GM12872 (cell line): ENCODE measurements at regions not wholly inside any gene's neighbourhood (a gene's known extent, or its start where the extent isn't known, plus 50 kb on each side); places are given as distances from the start of the nearest gene placed in this dataset.

Experiments
- TF ChIP-seq, protein P1 (sequence below): IDR thresholded peaks from 3 replicates; pipeline ENCODE4 v1.5.1; 2011; ENCODE audit warnings: low read depth, mild to moderate bottlenecking, low read length, moderate library complexity; ENCODE audit not compliant: insufficient read depth

GRCh38 chr14:41230683-41231082 lies 376.0 kb upstream of the LRFN5 start:
- TF ChIP-seq, protein P1, sequence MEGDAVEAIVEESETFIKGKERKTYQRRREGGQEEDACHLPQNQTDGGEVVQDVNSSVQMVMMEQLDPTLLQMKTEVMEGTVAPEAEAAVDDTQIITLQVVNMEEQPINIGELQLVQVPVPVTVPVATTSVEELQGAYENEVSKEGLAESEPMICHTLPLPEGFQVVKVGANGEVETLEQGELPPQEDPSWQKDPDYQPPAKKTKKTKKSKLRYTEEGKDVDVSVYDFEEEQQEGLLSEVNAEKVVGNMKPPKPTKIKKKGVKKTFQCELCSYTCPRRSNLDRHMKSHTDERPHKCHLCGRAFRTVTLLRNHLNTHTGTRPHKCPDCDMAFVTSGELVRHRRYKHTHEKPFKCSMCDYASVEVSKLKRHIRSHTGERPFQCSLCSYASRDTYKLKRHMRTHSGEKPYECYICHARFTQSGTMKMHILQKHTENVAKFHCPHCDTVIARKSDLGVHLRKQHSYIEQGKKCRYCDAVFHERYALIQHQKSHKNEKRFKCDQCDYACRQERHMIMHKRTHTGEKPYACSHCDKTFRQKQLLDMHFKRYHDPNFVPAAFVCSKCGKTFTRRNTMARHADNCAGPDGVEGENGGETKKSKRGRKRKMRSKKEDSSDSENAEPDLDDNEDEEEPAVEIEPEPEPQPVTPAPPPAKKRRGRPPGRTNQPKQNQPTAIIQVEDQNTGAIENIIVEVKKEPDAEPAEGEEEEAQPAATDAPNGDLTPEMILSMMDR = no peak

- TF ChIP-seq, protein P1 = no peak
Observed at GRCh38 chr14:41229824-41230223, 376.9 kb upstream of the LRFN5 start.

DNA sequence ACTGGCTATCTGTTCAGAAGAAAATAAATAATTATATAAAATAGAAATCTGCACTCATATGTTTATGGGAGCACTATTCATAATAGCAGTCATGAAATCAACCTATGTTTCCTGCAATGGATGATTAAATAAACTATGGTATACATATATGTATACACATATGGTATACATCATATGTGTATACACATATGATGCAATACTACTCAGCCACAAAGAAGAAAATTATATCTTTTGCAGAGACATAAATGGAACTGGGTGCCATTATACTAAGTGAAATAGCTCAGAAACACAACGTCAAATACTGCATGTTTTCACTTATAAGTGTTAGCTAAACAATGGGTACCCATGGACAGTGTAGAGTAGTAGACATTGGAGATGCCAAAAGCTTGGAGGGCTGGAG lies 381.2 kb upstream of the LRFN5 start:
- TF ChIP-seq, protein P1 = no peak

- TF ChIP-seq, protein P1 = no peak
Observed at GRCh38 chr14:41222581-41222980, 384.1 kb upstream of the LRFN5 start.

DNA sequence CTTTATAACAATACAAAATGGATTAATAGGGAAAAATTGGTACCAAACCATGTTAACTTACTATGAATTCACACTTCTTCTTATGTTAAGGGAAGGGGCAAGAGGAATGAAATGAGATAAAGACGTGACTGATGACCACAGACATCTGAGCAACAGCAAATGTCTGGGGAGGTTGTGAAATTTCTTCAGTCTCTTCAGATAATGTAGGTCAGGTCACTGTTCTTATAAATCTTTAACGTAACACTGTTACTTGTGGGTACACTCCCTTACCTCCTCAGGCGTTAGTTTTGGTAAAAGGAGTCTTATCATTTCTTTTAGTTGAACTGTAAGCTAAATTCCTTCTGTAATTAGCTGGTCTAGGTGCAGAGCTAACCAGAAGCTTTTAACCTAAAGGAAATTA lies 405.0 kb upstream of the LRFN5 start:
- TF ChIP-seq, protein P1 = no peak

DNA sequence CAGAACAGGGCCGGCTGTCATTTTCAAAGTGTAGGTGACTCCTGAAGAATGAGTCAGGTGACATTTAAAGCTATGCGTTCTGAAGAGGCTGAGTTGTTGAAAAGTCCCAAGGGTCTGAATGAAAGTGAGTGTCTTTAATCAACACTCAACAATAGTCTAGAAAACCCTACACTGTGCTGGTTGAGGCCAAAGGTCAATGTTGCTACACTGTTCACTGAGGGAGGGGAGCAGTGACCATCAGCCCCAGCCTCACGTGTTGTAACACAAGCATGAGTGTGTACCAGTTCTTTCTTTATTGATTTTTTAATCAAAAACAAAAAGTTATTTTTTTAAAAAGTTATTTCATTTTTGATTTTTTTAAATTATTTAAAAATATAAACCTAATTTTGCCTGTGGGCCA lies 418.8 kb upstream of the LRFN5 start:
- TF ChIP-seq, protein P1 = no peak

DNA sequence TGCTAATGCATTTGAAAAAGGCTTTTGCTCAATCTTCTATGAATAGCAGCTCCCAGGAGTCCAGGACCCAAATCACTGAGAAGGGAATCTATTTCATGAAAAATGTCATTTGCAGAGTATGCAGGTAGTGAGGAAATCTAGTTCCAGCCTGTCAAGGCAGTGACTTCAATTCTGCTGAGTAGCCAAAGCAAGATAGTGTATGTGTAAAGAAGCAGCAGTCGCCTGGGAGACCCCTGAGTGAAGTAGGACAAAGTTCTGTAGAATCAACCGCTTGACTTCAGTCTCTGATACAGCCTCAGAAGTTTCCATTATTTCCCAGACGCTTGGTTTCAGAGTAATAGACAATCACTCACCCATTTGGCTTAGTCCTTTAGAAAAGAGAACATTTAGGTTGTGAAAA lies 435.6 kb upstream of the LRFN5 start:
- TF ChIP-seq, protein P1 = no peak

GRCh38 chr14:41167040-41167439 lies 439.6 kb upstream of the LRFN5 start:
- TF ChIP-seq, protein P1 = no peak
